ENCODE measurements at regions not wholly inside any gene's neighbourhood (a gene's known extent, or its start where the extent isn't known, plus 50 kb on each side); places are given as distances from the start of the nearest gene placed in this dataset.

DNA sequence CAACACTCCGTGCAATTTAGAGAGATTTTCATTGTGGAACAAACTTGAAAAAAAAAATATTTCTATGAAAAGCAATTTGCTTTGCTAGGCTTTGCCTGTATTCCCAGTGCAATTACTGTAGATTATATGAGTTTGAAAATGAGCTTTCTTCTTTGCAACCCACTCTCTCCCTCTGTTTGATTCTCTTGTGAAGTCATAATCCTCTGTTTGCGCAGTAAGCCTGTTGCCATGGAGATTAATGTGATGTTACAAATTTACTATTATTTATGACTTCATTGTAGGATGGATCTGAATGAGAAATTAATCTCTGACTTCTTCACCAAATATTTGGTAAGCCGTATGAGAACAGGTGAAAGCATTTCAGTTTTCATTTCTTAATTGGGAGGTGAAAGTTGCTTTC, 320.3 kb downstream of the SPATA31D1 start:
- H3K27ac ChIP-seq = no peak overlapping the region
- TF ChIP-seq, protein P1, sequence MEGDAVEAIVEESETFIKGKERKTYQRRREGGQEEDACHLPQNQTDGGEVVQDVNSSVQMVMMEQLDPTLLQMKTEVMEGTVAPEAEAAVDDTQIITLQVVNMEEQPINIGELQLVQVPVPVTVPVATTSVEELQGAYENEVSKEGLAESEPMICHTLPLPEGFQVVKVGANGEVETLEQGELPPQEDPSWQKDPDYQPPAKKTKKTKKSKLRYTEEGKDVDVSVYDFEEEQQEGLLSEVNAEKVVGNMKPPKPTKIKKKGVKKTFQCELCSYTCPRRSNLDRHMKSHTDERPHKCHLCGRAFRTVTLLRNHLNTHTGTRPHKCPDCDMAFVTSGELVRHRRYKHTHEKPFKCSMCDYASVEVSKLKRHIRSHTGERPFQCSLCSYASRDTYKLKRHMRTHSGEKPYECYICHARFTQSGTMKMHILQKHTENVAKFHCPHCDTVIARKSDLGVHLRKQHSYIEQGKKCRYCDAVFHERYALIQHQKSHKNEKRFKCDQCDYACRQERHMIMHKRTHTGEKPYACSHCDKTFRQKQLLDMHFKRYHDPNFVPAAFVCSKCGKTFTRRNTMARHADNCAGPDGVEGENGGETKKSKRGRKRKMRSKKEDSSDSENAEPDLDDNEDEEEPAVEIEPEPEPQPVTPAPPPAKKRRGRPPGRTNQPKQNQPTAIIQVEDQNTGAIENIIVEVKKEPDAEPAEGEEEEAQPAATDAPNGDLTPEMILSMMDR (conservative IDR thresholded peaks at IDR 0.05) = no peak
- no peak for TF ChIP-seq ZFX (IDR thresholded peaks at IDR 0.05)

DNA sequence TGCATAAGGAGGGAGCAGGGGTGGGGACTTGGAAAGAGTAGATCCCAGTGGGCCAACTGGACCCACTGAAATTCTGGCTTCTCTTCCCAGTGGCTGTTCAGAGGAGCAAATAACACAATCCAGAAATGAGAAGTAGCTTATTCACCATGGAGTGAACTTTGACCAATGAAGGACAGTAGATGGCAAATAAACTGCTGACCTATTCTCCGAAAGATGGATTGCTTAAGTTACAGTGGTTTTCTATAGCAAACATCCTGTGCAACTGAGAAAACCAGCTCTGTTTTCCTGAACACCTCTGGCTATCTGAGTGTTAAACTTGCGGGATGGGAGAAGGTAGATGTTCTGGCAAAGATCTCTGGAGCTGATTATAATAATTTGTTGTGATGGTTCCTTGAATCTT, 325.1 kb downstream of the SPATA31D1 start:
- TF ChIP-seq, protein P1 (conservative IDR thresholded peaks at IDR 0.05) = no peak
- TF ChIP-seq ZFX (IDR thresholded peaks at IDR 0.05) = no peak

DNA sequence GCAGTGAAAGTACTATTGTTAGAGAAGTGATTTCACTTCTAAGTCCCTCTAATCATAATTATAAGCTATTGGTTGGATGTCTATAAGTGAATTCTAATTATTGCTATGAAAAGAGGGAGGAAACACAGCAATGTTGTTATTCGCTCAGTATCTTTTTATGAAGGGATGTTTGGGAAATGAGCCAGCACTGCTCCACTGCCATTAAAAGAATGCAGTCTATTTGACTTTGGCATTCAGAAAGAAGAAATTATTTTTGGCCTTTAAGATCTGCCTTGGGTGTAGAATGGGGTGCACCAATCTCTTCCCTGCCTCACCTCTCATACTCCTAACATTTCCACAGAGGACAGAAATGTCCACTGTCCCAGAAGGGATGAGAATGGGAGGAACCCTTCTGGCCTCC, 332.0 kb downstream of the SPATA31D1 start:
- no peak overlapping the region for H3K27ac ChIP-seq
- TF ChIP-seq ZFX (IDR thresholded peaks at IDR 0.05) = no peak
- TF ChIP-seq, protein P1 (conservative IDR thresholded peaks at IDR 0.05) = no peak

More for the DNA sequence above, 325.1 kb downstream of the SPATA31D1 start:
- H3K27ac ChIP-seq = no peak overlapping the region

DNA sequence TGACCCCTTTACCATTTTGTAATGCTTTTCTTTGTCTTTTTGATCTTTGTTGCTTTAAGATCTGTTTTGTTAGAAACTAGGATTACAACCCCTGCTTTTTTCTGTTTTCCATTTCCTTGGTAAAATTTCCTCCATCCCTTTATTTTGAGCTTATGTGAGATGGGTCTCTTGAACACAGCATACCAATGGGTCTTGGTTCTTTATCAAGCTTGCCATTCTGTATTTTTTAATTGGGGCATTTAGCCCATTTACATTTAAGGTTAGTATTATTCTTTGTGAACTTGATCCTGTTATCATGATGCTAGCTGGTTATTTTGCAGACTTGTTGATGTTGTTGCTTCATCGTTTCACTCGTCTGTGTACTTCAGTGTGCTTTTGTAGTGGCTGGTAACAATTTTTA, 337.3 kb downstream of the SPATA31D1 start:
- H3K27ac ChIP-seq = no peak overlapping the region
- no peak for TF ChIP-seq ZFX (IDR thresholded peaks at IDR 0.05)
- TF ChIP-seq, protein P1 (conservative IDR thresholded peaks at IDR 0.05) = no peak

DNA sequence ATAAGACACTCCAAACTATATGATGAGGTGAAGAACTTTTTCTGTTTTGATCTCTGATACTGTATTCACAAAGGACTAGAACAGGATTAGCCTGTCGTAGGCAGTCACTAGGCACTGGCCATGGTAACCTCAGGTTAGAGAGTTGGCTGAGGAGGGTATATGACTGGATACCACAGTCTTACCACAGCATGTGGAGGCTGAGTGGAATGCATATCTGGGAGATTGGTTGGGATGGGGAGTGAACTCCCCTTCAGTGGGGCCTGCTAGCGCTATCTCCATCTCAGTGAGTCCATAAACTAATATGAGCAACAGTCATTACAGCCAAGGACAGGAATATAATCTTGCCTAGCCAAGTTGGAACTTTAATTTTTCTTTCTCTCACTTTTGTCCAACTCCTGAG, 339.1 kb downstream of the SPATA31D1 start:
- no peak overlapping the region for H3K27ac ChIP-seq
- TF ChIP-seq ZFX (IDR thresholded peaks at IDR 0.05) = no peak
- TF ChIP-seq, protein P1 (conservative IDR thresholded peaks at IDR 0.05) = no peak

DNA sequence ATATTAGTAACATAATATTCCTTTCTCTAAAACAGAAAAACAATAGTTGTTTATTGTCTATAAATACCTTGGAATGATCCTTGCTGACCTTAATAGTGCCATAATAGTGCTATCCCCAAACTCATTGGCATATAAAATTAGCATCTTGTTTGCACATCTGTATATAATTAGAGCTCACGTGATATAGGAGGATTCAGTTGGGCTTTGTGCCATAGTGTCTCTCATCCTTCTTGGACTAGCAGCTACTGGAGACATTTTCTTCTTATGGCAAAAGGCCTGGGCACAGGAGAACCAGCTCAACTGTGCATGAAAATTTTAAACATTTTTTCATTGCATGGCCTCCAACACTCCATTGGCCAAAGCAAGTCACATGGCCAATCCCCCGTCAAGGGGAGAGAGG, 342.5 kb downstream of the SPATA31D1 start:
- TF ChIP-seq, protein P1 (conservative IDR thresholded peaks at IDR 0.05) = no peak
- TF ChIP-seq ZFX (IDR thresholded peaks at IDR 0.05) = no peak
- no peak overlapping the region for H3K27ac ChIP-seq

DNA sequence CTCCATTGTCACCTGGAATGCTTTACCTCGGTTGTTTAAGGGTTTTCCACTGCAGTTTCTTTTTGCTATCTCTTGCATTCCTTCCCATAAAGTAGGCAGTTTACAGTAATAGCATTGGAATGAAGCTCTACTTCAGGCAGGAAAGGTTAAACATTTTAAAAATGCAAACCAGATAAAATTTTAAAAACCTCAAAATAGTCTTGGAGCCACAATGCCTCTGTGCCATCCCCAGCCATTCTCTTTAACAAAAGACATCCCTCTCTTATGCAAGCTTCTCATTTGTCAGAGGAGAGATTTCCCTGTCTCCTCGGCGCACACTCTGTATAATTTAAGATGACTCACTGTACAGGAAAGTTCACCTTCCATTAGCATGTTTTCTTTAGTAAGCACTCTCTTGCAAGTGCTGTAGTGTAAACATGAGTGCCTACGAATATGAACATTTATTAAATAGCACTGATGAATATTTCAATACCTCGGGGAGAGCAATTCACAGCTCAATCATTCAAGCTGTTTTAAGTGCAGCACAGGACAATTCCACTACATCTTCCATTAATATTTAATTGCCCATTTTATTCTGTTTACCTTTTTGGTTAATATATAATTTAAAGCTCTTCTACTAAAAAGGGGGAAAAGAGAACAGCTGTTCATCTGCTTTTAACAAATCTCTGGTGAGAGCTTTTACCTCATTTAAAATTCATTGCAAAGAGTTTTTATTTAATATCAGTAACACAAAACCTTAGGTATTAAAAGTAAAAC, 343.6 kb downstream of the SPATA31D1 start:
- H3K27ac ChIP-seq = no peak overlapping the region
- TF ChIP-seq ZFX (IDR thresholded peaks at IDR 0.05) = no peak
- TF ChIP-seq, protein P1 (conservative IDR thresholded peaks at IDR 0.05) = no peak
